CD4-positive, alpha-beta T cell treated with Interleukin-6 at 100 ng/mL for 8 hours (primary cell): ENCODE measurements at regions not wholly inside any gene's neighbourhood (a gene's known extent, or its start where the extent isn't known, plus 50 kb on each side); places are given as distances from the start of the nearest gene placed in this dataset.
"Not testable (repeated sequence)": the region's sequence is repeated elsewhere in the genome, so short reads cannot be mapped to it uniquely, and the experiment has no call there.

Source experiments
- DNase-seq: peaks from one replicate; pipeline ENCODE4 v3.0.0-alpha.2; 2020; ENCODE audit warnings: mixed read lengths, low spot score

DNA sequence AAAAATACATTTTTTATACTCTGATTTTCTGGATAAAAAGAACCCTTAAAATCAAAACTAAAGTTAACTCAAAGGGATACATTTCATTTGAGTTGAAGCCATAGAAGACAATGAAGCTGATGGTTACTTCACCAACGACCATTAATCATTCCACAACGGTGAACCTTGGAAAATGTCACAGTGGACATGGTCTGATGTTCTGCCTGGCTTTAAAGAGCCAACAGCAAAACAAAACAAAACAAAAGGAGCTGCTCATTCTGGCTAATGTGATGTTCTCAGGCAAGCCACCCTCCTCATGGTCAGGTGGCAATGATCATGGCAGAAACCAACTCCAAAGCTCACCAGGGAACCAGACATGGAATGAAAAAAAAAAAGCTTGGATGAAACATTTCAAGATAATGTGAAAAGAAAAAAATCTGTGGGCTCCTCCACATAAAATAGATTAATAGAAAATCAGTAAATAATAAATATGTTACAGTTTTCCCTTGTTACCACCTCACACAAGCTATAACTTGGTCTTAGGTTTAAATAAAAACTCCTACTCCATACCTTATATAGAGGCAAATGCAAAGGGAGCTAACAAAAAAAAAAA, 90.1 kb upstream of the SERTAD2 start:
- no peak for DNase-seq

DNA sequence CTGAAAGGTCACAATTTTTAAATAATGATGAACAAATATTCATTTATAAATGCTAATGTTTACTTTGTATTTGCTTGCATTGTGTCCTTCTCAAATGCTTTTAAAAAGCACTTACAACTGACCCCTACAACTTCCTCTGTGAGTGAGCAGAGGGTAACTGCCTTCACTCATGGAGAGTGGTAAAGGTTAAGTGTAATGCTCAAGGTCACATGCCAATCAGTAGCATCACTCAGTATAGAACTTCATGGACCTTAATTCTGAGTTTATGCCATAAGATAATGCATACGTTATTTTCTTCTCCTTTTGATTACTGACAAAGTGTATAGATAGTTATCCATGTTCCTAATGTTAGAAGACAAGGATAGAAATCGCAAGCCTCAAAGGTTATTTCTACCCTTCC, 91.8 kb upstream of the SERTAD2 start:
- no peak for DNase-seq

GRCh38 chr2:64747690-64748091, 94.0 kb upstream of the SERTAD2 start:
- DNase-seq, result not testable (repeated sequence)

GRCh38 chr2:64748147-64748546, 94.4 kb upstream of the SERTAD2 start:
- DNase-seq, result no peak

- DNase-seq, result no peak
These were observed 94.8 kb upstream of the SERTAD2 start for GRCh38 chr2:64748561-64748960.

- peak; percentile 12 for DNase-seq
These were observed 95.7 kb upstream of the SERTAD2 start for GRCh38 chr2:64749446-64749845.

DNA sequence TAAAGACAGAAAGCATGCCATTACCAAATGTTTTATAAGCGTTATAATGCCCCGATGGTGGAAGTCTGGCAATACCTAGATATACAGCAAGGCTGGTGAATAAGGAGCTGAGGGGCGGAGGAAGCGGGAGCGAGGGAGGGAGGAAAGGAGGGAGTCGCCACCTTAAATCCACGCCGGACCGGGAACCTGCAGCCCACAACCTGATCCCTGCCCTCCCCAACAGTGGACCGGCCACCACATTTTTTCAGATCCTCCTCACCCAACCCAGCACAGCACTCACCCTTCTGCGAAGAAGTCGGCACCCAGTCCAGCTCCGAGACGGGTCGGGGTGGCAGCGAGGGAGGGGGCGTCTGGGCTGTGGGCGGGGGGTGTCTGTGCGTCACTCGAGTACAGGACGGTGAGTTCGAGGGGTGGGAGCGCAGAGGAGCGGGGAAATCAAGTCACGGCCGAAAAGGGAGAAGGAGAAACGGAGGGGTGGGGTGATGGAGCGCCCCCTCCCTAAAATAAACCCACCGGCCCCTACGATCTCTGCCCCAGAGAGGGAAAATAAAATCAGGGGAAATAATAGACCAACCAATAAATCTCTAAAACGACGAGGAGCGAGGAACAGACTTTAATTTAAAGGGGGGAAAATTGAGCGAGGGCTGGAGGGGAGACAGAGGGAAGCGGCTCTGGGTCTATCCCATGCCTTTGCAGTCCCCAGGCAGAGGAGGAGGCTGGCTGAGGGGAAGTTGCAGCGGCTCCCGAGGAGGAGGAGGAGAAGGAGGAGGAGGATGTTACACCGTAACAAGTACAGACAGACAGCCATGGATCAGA, 96.5 kb upstream of the SERTAD2 start:
- peak; percentile 20 for DNase-seq

DNA sequence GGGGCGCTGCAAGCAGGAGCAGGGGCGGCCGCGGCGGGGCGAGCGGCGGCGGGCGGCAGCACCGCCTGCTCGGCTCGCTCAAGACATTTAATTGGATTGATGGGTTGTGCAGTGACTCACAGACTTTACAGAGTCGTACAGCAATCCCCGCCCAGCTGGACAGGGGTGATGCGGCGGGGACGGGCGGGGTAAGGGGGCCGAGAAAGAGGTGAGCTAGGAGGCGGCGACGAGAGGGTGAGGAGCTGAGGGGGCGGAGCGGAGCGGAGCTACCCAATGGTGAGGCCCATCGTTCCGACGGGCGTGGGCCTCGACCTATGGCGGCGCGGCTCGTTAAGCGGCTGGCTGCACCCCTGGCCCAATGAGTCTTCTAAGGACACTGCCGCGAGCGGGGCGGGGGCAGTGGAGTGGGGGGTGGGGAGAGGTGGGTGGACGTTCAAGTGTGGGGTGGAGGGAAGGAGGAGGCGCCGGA, 97.1 kb upstream of the SERTAD2 start:
- DNase-seq, result peak; percentile 99

- peak; percentile 24 for DNase-seq
These were observed 97.9 kb upstream of the SERTAD2 start for GRCh38 chr2:64751286-64752260.

DNA sequence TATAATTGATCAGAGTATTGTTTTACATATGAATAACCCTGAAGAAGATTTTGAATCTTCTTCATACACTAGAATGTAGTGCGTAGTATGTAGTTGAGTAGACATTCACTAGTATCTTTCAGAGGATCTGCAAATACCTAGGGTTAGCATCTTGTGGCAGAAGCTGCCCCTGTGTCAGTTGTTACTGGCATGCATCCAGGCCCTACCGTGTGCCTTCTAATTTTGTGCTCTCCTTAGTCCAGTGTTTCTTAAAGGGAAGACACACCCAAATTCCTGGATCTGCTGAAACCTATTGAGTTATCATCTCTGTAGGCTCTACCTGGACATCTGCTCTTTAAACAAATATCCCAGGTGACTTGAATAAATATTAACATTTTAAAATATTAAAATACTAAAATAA, 99.7 kb upstream of the SERTAD2 start:
- DNase-seq, result no peak

DNA sequence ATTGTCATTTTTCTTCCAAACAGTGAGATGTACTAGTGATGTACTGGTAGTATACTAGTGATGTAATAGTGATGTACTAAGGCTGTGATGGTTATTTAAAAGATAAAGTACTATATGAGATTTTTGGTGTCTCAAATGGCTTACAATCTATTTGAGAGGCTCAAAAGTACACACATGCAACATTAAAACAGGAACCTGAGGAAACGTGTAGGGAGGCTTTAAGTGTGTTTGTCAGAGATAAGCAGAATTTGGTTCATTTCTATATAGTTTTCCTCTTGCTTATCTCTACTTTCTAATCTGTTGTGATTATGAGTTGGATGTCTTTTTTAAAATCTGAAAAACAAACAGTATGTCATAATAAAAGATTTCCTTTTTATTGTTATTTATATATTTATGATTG, 100.9 kb upstream of the SERTAD2 start:
- no peak for DNase-seq

DNA sequence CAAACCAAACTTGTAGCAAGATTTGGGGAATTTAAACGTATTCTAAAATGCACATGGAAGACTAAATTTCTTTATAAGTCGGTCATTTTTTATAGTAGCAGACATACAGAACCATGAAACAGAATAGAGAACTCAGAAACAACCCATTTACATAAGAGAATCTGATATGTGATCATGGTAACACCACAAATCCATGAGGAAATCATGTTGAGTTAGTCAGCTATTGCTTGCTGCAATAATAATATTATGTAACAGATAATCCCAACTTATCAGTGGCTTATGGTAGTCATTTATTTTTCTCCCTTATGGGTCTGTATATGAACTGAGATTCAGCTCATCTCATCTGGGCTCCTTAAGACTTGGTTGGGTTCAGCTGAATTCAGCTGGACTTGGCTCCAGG, 103.4 kb upstream of the SERTAD2 start:
- no peak for DNase-seq

DNA sequence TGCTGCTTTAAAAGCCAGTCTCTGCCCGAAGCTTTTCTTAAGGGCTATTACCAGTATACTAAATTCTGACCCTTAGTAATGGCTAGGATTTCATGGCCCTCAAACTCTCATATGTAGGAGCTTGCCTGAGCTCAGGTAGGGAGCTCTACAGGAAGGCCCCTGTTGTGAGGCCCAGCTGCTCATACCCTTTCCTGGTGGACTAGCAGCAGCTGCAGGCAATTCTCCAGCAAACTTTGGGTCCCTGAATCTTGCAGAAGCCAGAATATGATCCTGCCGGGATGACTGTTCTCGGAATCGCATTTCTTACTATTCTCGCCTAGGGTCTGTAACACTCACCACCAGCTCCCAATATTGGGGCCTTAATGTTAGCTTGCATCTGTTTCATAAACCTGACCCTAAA, 106.4 kb upstream of the SERTAD2 start:
- no peak for DNase-seq

DNA sequence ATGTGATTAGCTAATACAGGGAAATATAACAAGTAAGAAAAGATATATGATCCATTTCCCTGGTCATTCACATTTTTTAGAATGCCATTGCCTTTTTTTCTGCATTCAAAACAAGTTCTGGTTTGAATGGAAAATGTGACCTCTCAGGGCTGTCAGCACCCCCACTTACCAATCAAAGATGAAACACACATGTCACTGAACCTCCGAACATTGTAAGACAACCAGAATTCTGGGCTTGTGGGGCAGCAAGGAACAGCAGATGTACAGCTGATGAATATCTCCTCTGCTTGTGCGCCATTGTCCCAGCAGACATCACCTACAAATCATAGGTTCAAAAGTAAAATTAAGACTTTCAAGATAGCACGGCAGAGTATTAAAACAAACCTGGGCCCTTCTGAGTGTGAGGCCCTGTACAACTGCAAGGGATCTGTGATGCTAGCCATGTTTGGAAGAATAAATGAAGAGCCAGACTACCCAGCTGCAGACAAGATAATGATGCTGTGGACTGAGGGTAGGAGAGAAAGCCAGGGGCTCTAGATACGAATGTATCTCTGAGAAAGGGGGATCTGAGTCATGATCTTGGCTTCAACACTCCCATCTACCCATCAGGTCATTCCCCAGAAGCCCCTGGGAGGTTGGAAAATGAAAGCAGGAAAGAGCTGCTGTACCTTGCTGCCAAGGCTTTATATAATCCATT, 108.7 kb upstream of the SERTAD2 start:
- no peak for DNase-seq

DNA sequence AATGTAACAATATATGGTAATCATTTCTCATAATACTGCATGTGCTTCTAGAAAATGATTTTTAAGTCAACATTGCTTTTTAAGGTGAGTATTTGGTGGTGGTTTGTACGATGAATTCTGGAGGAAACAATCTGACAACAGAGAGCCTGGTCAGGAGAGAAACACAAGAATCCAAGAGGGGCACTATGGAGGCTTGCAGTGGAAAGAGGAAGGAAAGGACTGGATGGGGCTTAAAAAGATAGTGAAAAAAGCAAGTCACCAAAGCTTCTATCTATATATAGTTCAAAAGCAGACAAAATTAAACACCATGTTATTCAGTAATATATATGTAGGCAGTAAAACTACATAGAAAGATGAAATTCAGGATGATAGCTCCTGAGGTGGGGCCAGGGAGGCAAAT, 109.4 kb upstream of the SERTAD2 start:
- DNase-seq, result no peak

GRCh38 chr2:64765160-64765805, 111.6 kb upstream of the SERTAD2 start:
- DNase-seq, result no peak

- DNase-seq, result peak; percentile 33
These were observed 113.3 kb upstream of the SERTAD2 start for GRCh38 chr2:64766841-64767669.

- DNase-seq, result peak; percentile 74
These were observed 114.2 kb upstream of the SERTAD2 start for GRCh38 chr2:64767670-64768468.

- no peak for DNase-seq
These were observed 114.8 kb upstream of the SERTAD2 start for GRCh38 chr2:64768491-64769005.
